Adrenal gland (tissue), 5 donors: ENCODE measurements at regions not wholly inside any gene's neighbourhood (a gene's known extent, or its start where the extent isn't known, plus 50 kb on each side); places are given as distances from the start of the nearest gene placed in this dataset.
"Not testable (repeated sequence)": the region's sequence is repeated elsewhere in the genome, so short reads cannot be mapped to it uniquely, and the experiment has no call there.

Experiments used
- POLR2A ChIP-seq, 2 donors: fragments of 450-650 bp; IDR thresholded peaks; one replicate each; pipeline ENCODE4 v1.6.1; 2017; ENCODE audit warnings: antibody characterized with exemption in 2 of 2, mild to moderate bottlenecking in 2 of 2, moderate library complexity in 1 of 2
- TF ChIP-seq, protein P1 (sequence below), 6 experiments: fragments of 450-650 bp in 4 of 6; fragments of 200-600 bp in 2 of 6; sonication (generic) in 1 of 6; IDR thresholded peaks; 1 replicate in 5 of 6; 2 replicates in 1 of 6; pipeline versions ENCODE4 v1.5.1 to v1.8.0; 2016 to 2021; ENCODE audit warnings: antibody characterized with exemption in 6 of 6, mild to moderate bottlenecking in 2 of 6, moderate library complexity in 1 of 6
- donor health status: DM: no; HTN: no; CAD: no.

DNA sequence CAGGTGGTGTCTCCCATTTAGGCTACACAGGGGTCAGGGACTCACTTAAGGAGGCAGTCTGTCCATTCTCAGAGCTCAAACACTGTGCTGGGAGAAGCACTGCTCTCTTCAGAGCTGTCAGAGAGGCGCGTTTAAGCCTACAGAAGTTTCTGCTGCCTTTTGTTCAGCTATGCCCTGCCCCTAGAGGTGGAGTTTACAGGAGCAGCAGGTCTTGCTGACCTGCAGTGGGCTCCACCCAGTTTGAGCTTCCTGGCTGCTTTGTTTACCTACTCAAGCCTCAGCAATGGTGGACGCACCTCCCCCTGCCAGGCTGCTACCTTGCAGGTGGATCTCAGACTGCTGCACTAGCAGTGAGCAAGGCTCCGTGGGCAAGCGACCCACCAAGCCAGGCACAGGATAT lies 260.1 kb downstream of the MEF2C start:
- TF ChIP-seq, protein P1, sequence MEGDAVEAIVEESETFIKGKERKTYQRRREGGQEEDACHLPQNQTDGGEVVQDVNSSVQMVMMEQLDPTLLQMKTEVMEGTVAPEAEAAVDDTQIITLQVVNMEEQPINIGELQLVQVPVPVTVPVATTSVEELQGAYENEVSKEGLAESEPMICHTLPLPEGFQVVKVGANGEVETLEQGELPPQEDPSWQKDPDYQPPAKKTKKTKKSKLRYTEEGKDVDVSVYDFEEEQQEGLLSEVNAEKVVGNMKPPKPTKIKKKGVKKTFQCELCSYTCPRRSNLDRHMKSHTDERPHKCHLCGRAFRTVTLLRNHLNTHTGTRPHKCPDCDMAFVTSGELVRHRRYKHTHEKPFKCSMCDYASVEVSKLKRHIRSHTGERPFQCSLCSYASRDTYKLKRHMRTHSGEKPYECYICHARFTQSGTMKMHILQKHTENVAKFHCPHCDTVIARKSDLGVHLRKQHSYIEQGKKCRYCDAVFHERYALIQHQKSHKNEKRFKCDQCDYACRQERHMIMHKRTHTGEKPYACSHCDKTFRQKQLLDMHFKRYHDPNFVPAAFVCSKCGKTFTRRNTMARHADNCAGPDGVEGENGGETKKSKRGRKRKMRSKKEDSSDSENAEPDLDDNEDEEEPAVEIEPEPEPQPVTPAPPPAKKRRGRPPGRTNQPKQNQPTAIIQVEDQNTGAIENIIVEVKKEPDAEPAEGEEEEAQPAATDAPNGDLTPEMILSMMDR (IDR thresholded peaks at IDR 0.05), result not testable (repeated sequence)
- not testable (repeated sequence) for TF ChIP-seq POLR2A (IDR thresholded peaks at IDR 0.05)
